NT2/D1 (cell line): ENCODE measurements at regions not wholly inside any gene's neighbourhood (a gene's known extent, or its start where the extent isn't known, plus 50 kb on each side); places are given as distances from the start of the nearest gene placed in this dataset.
"Not testable (repeated sequence)": the region's sequence is repeated elsewhere in the genome, so short reads cannot be mapped to it uniquely, and the experiment has no call there.

Experiments used
- DNase-seq: peaks from one replicate; pipeline ENCODE4 v3.0.0-alpha.2; 2011; ENCODE audit warnings: low read depth, low spot score
- H3K27me3 ChIP-seq: 2 replicates; pipeline ENCODE4 v1.6.0; 2011; ENCODE audit warnings: mild to moderate bottlenecking; ENCODE audit not compliant: insufficient read length, insufficient read depth
- H3K36me3 ChIP-seq: 2 replicates; pipeline ENCODE4 v1.6.1; 2011; ENCODE audit warnings: mild to moderate bottlenecking, low read length, mixed read lengths; ENCODE audit not compliant: insufficient read depth, insufficient read length
- H3K4me1 ChIP-seq: 2 replicates; pipeline ENCODE4 v1.5.1; 2011; ENCODE audit not compliant: insufficient read depth, insufficient read length
- H3K4me3 ChIP-seq: 2 replicates; pipeline ENCODE4 v1.5.1; 2011; ENCODE audit warnings: low read depth; ENCODE audit not compliant: insufficient read length
- H3K9ac ChIP-seq: 2 replicates; pipeline ENCODE4 v1.6.0; 2011; ENCODE audit warnings: low read depth; ENCODE audit not compliant: insufficient read length
- H3K9me3 ChIP-seq: 2 replicates; pipeline ENCODE4 v1.5.1; 2011; ENCODE audit warnings: mild to moderate bottlenecking, low read length; ENCODE audit not compliant: insufficient read depth

- DNase-seq, H3K9ac ChIP-seq, H3K9me3 ChIP-seq, H3K4me3 ChIP-seq, H3K4me1 ChIP-seq, H3K36me3 ChIP-seq, H3K27me3 ChIP-seq: not testable (repeated sequence)
These were observed 291.9 kb upstream of the SPATA31A3 start for GRCh38 chr9:67284299-67284698.

GRCh38 chr9:67281574-67281973, 289.2 kb upstream of the SPATA31A3 start:
- H3K36me3 ChIP-seq, H3K9me3 ChIP-seq, H3K4me3 ChIP-seq, H3K9ac ChIP-seq, H3K27me3 ChIP-seq, DNase-seq, H3K4me1 ChIP-seq: not testable (repeated sequence)

- H3K4me1 ChIP-seq, H3K36me3 ChIP-seq, H3K9me3 ChIP-seq, H3K9ac ChIP-seq, DNase-seq, H3K4me3 ChIP-seq, H3K27me3 ChIP-seq: not testable (repeated sequence)
These were observed 277.3 kb upstream of the SPATA31A3 start for GRCh38 chr9:67269692-67270091.

- not testable (repeated sequence) for H3K27me3 ChIP-seq, DNase-seq, H3K36me3 ChIP-seq, H3K9ac ChIP-seq, H3K4me3 ChIP-seq, H3K9me3 ChIP-seq, H3K4me1 ChIP-seq
These were observed 265.5 kb upstream of the SPATA31A3 start for GRCh38 chr9:67257894-67258293.

GRCh38 chr9:67248967-67249366, 256.6 kb upstream of the SPATA31A3 start:
- not testable (repeated sequence) for H3K27me3 ChIP-seq, H3K4me3 ChIP-seq, H3K9ac ChIP-seq, H3K4me1 ChIP-seq, DNase-seq, H3K36me3 ChIP-seq, H3K9me3 ChIP-seq

GRCh38 chr9:67212073-67212472, 219.7 kb upstream of the SPATA31A3 start:
- not testable (repeated sequence) for DNase-seq, H3K4me3 ChIP-seq, H3K9ac ChIP-seq, H3K36me3 ChIP-seq, H3K9me3 ChIP-seq, H3K27me3 ChIP-seq, H3K4me1 ChIP-seq

- not testable (repeated sequence) for H3K9ac ChIP-seq, DNase-seq, H3K4me1 ChIP-seq, H3K4me3 ChIP-seq, H3K36me3 ChIP-seq, H3K9me3 ChIP-seq, H3K27me3 ChIP-seq
These were observed 218.5 kb upstream of the SPATA31A3 start for GRCh38 chr9:67210842-67211241.

- not testable (repeated sequence) for H3K4me1 ChIP-seq, H3K9me3 ChIP-seq, H3K4me3 ChIP-seq, H3K27me3 ChIP-seq, H3K9ac ChIP-seq, DNase-seq, H3K36me3 ChIP-seq
These were observed 216.6 kb upstream of the SPATA31A3 start for GRCh38 chr9:67208831-67209437.

- DNase-seq, H3K4me1 ChIP-seq, H3K9ac ChIP-seq, H3K27me3 ChIP-seq, H3K4me3 ChIP-seq, H3K9me3 ChIP-seq, H3K36me3 ChIP-seq: not testable (repeated sequence)
These were observed 203.8 kb upstream of the SPATA31A3 start for GRCh38 chr9:67196135-67196534.

GRCh38 chr9:67195357-67195756, 203.0 kb upstream of the SPATA31A3 start:
- not testable (repeated sequence) for H3K4me3 ChIP-seq, H3K36me3 ChIP-seq, H3K4me1 ChIP-seq, H3K9ac ChIP-seq, H3K27me3 ChIP-seq, DNase-seq, H3K9me3 ChIP-seq

- not testable (repeated sequence) for H3K4me3 ChIP-seq, DNase-seq, H3K27me3 ChIP-seq, H3K9ac ChIP-seq, H3K9me3 ChIP-seq, H3K4me1 ChIP-seq, H3K36me3 ChIP-seq
These were observed 186.8 kb upstream of the SPATA31A3 start for GRCh38 chr9:67179185-67179584.

GRCh38 chr9:67175167-67175566, 182.8 kb upstream of the SPATA31A3 start:
- not testable (repeated sequence) for H3K36me3 ChIP-seq, H3K9me3 ChIP-seq, H3K27me3 ChIP-seq

More at GRCh38 chr9:67175167-67175566, 182.8 kb upstream of the SPATA31A3 start:
- not testable (repeated sequence) for H3K4me3 ChIP-seq, H3K4me1 ChIP-seq, DNase-seq, H3K9ac ChIP-seq
